Keratinocyte (primary cell): ENCODE measurements at regions not wholly inside any gene's neighbourhood (a gene's known extent, or its start where the extent isn't known, plus 50 kb on each side); places are given as distances from the start of the nearest gene placed in this dataset.

ENCODE experiments used
- DNase-seq: peaks from one replicate; pipeline ENCODE4 v3.0.0-alpha.2; 2011; ENCODE audit warnings: low read depth, missing footprints, low spot score
- FAIRE-seq: peaks from 2 replicates; lab custom pipeline; 2011; peaks lifted over from hg19 to GRCh38; lab: Jason Lieb, UNC
- H2AFZ ChIP-seq: 2 replicates; pipeline ENCODE4 v1.6.0; 2012; ENCODE audit warnings: low read length, control low read depth, inconsistent platforms; ENCODE audit not compliant: control insufficient read depth
- H3K27ac ChIP-seq: 2 replicates; pipeline ENCODE4 v1.5.1; 2011; ENCODE audit warnings: low read length; ENCODE audit not compliant: control insufficient read depth, insufficient read depth
- H3K27me3 ChIP-seq: 3 replicates; pipeline ENCODE4 v1.6.0; 2011; ENCODE audit warnings: low read length; ENCODE audit not compliant: control insufficient read depth, insufficient read depth; ENCODE audit errors: extremely low read depth
- H3K36me3 ChIP-seq, 2 experiments: 2 replicates in 1 of 2; 3 replicates in 1 of 2; pipeline ENCODE4 v1.5.1; 2011; ENCODE audit warnings: low read length in 2 of 2, mild to moderate bottlenecking in 1 of 2; ENCODE audit not compliant: control insufficient read depth in 2 of 2, insufficient read depth in 2 of 2; ENCODE audit errors: extremely low read depth in 1 of 2
- H3K4me1 ChIP-seq: 3 replicates; pipeline ENCODE4 v1.5.1; 2011; ENCODE audit warnings: low read length; ENCODE audit not compliant: control insufficient read depth, insufficient read depth; ENCODE audit errors: extremely low read depth
- H3K4me2 ChIP-seq: 3 replicates; pipeline ENCODE4 v1.6.0; 2011; ENCODE audit warnings: low read depth, low read length; ENCODE audit not compliant: control insufficient read depth, insufficient read depth; ENCODE audit errors: extremely low read depth
- H3K4me3 ChIP-seq, 3 experiments: fragments of 200-600 bp in 1 of 3; sonication (generic) in 1 of 3; 2 replicates in 2 of 3; 3 replicates in 1 of 3; pipeline ENCODE4 v1.5.1; 2011 to 2016; ENCODE audit warnings: low read length in 3 of 3, mild to moderate bottlenecking in 3 of 3, control low read depth in 2 of 3, inconsistent platforms in 1 of 3, low read depth in 1 of 3, mixed read lengths in 1 of 3, mixed run types in 1 of 3, moderate library complexity in 1 of 3; ENCODE audit not compliant: control insufficient read depth in 2 of 3, insufficient read depth in 2 of 3; ENCODE audit errors: extremely low read depth in 1 of 3
- H3K79me2 ChIP-seq: 2 replicates; pipeline ENCODE4 v1.6.0; 2012; ENCODE audit warnings: low read length; ENCODE audit not compliant: control insufficient read depth, insufficient read depth
- H3K9ac ChIP-seq: 3 replicates; pipeline ENCODE4 v1.6.0; 2011; ENCODE audit warnings: low read length; ENCODE audit not compliant: control insufficient read depth, insufficient read depth; ENCODE audit errors: extremely low read depth
- H3K9me1 ChIP-seq: 3 replicates; pipeline ENCODE4 v1.6.0; 2011; ENCODE audit warnings: low read length; ENCODE audit not compliant: control insufficient read depth, insufficient read depth; ENCODE audit errors: extremely low read depth
- H3K9me3 ChIP-seq: 2 replicates; pipeline ENCODE4 v1.5.1; 2012; ENCODE audit warnings: low read depth, low read length; ENCODE audit not compliant: control insufficient read depth
- H4K20me1 ChIP-seq: 3 replicates; pipeline ENCODE4 v1.6.0; 2011; ENCODE audit warnings: low read length; ENCODE audit not compliant: control insufficient read depth, insufficient read depth; ENCODE audit errors: extremely low read depth
- EZH2 ChIP-seq: IDR thresholded peaks from one replicate; pipeline ENCODE4 v1.6.1; 2012; ENCODE audit warnings: inconsistent platforms, mild to moderate bottlenecking, low read length, moderate library complexity
- dilution Hi-C: fragments of 300-500 bp; cut with MboI; formaldehyde crosslinking; loops from one replicate; pipeline ENCODE4 v1.7.0; 2020; ENCODE audit warnings: low sequenced_read_pairs; ENCODE audit not compliant: extremely low pct_ligation_motif_present
- TF ChIP-seq, protein P1 (sequence below), 3 experiments: IDR thresholded peaks in 1 of 3; conservative IDR thresholded peaks in 1 of 3; optimal IDR thresholded peaks in 1 of 3; 2 replicates in 2 of 3; 3 replicates in 1 of 3; pipeline versions ENCODE3 to v1.5.1; 2011; ENCODE audit warnings: low read length in 3 of 3, mild to moderate bottlenecking in 3 of 3, moderate library complexity in 2 of 3, control low read depth in 1 of 3, inconsistent platforms in 1 of 3; ENCODE audit not compliant: insufficient read depth in 2 of 3; ENCODE audit errors: extremely low read depth in 1 of 3

DNA sequence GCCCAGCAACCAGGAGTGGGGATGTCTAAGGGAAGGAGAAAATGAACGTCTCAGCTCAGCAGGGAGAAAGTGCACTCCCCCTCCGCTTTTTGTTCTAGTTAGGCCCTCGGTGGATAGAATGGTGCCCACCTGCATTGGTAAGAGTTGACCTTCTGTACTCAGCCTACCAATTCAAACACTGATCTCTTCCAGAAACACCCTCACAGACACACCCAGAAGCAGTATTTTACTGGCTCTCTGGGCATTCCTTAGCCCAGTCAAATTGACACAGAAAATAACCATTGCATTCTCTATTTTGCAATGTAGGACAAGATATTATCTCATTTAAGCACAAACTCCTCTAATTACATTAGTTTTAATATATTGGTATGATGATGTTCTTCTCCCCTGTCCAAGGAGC lies 106.1 kb upstream of the C7orf33 start:
- H4K20me1 ChIP-seq = no peaks in the 10 kb centered on the region
- TF ChIP-seq, protein P1, sequence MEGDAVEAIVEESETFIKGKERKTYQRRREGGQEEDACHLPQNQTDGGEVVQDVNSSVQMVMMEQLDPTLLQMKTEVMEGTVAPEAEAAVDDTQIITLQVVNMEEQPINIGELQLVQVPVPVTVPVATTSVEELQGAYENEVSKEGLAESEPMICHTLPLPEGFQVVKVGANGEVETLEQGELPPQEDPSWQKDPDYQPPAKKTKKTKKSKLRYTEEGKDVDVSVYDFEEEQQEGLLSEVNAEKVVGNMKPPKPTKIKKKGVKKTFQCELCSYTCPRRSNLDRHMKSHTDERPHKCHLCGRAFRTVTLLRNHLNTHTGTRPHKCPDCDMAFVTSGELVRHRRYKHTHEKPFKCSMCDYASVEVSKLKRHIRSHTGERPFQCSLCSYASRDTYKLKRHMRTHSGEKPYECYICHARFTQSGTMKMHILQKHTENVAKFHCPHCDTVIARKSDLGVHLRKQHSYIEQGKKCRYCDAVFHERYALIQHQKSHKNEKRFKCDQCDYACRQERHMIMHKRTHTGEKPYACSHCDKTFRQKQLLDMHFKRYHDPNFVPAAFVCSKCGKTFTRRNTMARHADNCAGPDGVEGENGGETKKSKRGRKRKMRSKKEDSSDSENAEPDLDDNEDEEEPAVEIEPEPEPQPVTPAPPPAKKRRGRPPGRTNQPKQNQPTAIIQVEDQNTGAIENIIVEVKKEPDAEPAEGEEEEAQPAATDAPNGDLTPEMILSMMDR (optimal IDR thresholded peaks at IDR 0.05 in 1 of 3, IDR thresholded peaks at IDR 0.05 in 1 of 3, conservative IDR thresholded peaks at IDR 0.05 in 1 of 3; ENCODE audit: extremely low read depth in 1 of 3, insufficient read depth in 2 of 3, low read length in 3 of 3) = no peak
- TF ChIP-seq EZH2 = no peak
- FAIRE-seq (no peak), DNase-seq (no peak)
- H2AFZ ChIP-seq = no peak overlapping the region
- H3K9me1 ChIP-seq = no peaks in the 10 kb centered on the region
- peaks cover 20% of the 10 kb centered on the region for H3K4me1 ChIP-seq
- no peaks in the 10 kb centered on the region for H3K79me2 ChIP-seq
- H3K9ac ChIP-seq = no peak overlapping the region
- no peak overlapping the region for H3K4me3 ChIP-seq
- dilution Hi-C loops = no loop called here
- H3K36me3 ChIP-seq = no peaks in the 10 kb centered on the region
- no peaks in the 10 kb centered on the region for H3K9me3 ChIP-seq
- H3K27ac ChIP-seq = no peak overlapping the region
- H3K4me2 ChIP-seq = no peak overlapping the region
- H3K27me3 ChIP-seq = no peaks in the 10 kb centered on the region

DNA sequence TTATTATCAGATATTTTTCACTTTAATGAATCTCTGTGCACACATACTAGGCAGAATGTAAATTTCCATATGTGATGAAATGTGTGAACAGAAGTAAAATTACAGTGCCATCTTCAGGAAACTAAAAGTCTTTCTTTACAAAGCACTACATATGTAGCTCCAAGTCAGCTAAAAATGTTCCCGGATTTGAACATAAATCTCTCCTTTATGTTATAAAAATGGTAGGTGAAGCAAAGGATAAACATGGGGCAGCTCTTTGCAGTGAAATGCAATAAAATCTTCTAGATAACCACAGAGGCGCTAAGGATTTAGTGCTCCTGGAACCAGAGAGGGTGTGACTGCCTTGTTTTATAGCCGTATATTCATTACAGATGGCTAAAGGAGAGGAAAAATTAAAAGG lies 104.9 kb upstream of the C7orf33 start:
- Histone ChIP-seq H3K4me1 (peaks cover 20% of the 10 kb centered on the region), H3K27ac (no peak overlapping the region), H3K9ac (no peak overlapping the region), H3K9me3 (no peaks in the 10 kb centered on the region), H4K20me1 (no peaks in the 10 kb centered on the region), H3K4me2 (no peak overlapping the region), H3K79me2 (no peaks in the 10 kb centered on the region), H3K9me1 (no peaks in the 10 kb centered on the region), H2AFZ (no peak overlapping the region), H3K27me3 (no peaks in the 10 kb centered on the region), H3K36me3 (no peaks in the 10 kb centered on the region), H3K4me3 (no peak overlapping the region)
- DNase-seq = no peak
- dilution Hi-C loops = no loop called here
- no peak for TF ChIP-seq EZH2
- TF ChIP-seq, protein P1 (optimal IDR thresholded peaks at IDR 0.05 in 1 of 3, IDR thresholded peaks at IDR 0.05 in 1 of 3, conservative IDR thresholded peaks at IDR 0.05 in 1 of 3; ENCODE audit: extremely low read depth in 1 of 3, insufficient read depth in 2 of 3, low read length in 3 of 3) = no peak
- peak; percentile 29 for FAIRE-seq
